Astrocyte of the cerebellum (primary cell): ENCODE measurements at regions not wholly inside any gene's neighbourhood (a gene's known extent, or its start where the extent isn't known, plus 50 kb on each side); places are given as distances from the start of the nearest gene placed in this dataset.

ENCODE experiments used
- DNase-seq: peaks from one replicate; pipeline ENCODE4 v3.0.0-alpha.2; 2011; ENCODE audit warnings: low read depth
- H3K4me3 ChIP-seq: 2 replicates; pipeline ENCODE4 v1.5.1; 2011; ENCODE audit warnings: mild to moderate bottlenecking, low read depth, low read length, moderate library complexity
- CTCF ChIP-seq: IDR thresholded peaks from 2 replicates; pipeline ENCODE4 v1.5.1; 2012; ENCODE audit warnings: low read length, low read depth, moderate library complexity, mild to moderate bottlenecking; ENCODE audit errors: missing control alignments
- in situ Hi-C: cut with HindIII; loops from 2 replicates; pipeline ENCODE4 v1.10.0; 2017; ENCODE audit warnings: low sequenced_read_pairs

DNA sequence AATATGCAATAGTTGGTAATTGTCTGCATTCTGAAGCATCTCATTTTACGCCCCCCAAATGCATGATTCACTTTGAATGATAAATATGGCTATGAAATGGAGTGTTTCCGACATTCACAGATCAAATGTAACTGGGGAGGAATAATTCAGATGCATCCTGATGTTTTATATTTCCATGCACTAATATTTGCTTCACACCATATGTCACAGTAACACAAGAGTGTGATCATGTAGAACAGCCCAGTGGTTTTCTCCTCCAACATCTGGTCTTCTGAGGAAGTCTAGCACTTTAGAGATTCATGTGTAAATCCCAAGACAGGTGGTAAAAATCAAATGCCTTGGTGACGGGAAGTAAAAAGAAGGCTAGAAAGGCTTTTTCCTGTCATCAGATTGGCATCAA is 273.1 kb downstream of the DIO2 start:
- in situ Hi-C loops = no loop called here
- H3K4me3 ChIP-seq = no peak overlapping the region
- no peak for TF ChIP-seq CTCF
- no peak for DNase-seq

DNA sequence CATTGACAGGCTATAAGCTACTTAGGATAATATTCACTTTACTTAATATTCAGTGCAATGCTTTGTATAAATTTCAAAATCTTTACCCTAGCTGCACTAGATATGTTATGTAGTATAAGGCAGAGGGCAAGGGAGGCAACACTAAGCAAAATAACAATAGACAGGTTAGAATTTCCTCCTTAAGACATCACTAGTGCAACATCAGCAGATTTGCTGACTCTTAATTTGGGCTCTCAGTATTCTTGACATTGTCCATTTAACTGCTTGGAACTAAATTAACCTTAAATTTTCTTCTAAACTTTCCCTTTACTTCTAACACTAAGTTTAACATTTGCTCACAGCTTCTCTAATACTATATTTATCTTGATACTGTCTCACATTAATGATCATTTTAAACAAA is 273.9 kb downstream of the DIO2 start:
- TF ChIP-seq CTCF = no peak
- in situ Hi-C loops = no loop called here
- no peak for DNase-seq
- no peak overlapping the region for H3K4me3 ChIP-seq

DNA sequence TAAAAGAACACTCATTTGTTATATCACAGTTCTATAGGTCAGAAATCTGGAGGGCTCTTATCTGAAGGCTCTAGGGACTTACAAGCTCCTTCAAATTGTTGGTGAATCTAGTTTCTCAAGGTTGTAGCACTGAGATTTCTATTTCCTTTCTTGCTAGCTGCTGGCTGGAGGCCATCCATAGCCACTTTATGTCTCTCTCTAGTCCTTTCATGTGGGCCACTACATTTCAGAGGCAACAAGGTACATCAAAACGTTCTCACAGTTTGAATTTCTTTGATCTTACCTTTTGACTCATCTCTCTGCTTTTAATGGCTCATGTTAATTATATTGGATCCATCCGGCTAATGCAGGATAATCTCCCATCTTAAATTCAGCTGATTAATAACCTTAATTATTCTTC is 286.8 kb downstream of the DIO2 start:
- no peak for DNase-seq
- no peak for TF ChIP-seq CTCF
- in situ Hi-C loops = no loop called here
- H3K4me3 ChIP-seq = no peak overlapping the region

GRCh38 chr14:79920180-79920692 is 291.1 kb downstream of the DIO2 start:
- DNase-seq = no peak
- in situ Hi-C loops = no loop called here
- H3K4me3 ChIP-seq = no peak overlapping the region
- no peak for TF ChIP-seq CTCF
